Peyer's patch (tissue), 4 donors: ENCODE measurements at regions not wholly inside any gene's neighbourhood (a gene's known extent, or its start where the extent isn't known, plus 50 kb on each side); places are given as distances from the start of the nearest gene placed in this dataset.

Source experiments
- DNase-seq, 3 donors: peaks; one replicate each; pipeline ENCODE4 v3.0.0-alpha.2; 2017 to 2019
- H3K27ac ChIP-seq, 4 donors: fragments of 200-600 bp; sonication (generic); one replicate each; pipeline ENCODE4 v1.5.1; 2016 to 2019
- H3K27me3 ChIP-seq, 2 donors: fragments of 200-600 bp; sonication (generic); one replicate each; pipeline ENCODE4 v1.5.1; 2019
- H3K36me3 ChIP-seq, 3 donors: fragments of 200-600 bp; sonication (generic); one replicate each; pipeline ENCODE4 v1.5.1; 2016 to 2019
- H3K4me1 ChIP-seq, 4 donors: fragments of 200-600 bp; sonication (generic); one replicate each; pipeline ENCODE4 v1.5.1; 2016 to 2019
- H3K4me3 ChIP-seq, 4 donors: fragments of 200-600 bp; sonication (generic); 1 replicate in 3 of 4; 2 replicates in 1 of 4; pipeline ENCODE4 v1.5.1; 2016 to 2019; ENCODE audit warnings: mild to moderate bottlenecking in 1 of 4
- H3K9me3 ChIP-seq, 4 donors: fragments of 200-600 bp; sonication (generic); one replicate each; pipeline ENCODE4 v1.5.1; 2016 to 2019; ENCODE audit warnings: mild to moderate bottlenecking in 1 of 4
- CTCF ChIP-seq, 6 experiments: fragments of 450-650 bp in 4 of 6; fragments of 200-600 bp in 2 of 6; sonication (generic) in 1 of 6; IDR thresholded peaks; one replicate each; pipeline ENCODE4 v1.5.1; 2017 to 2019; ENCODE audit warnings: antibody characterized with exemption in 6 of 6, mild to moderate bottlenecking in 3 of 6, moderate library complexity in 1 of 6
- POLR2A ChIP-seq, 2 donors: fragments of 450-650 bp; IDR thresholded peaks; one replicate each; pipeline ENCODE4 v1.5.1; 2017; ENCODE audit warnings: antibody characterized with exemption in 2 of 2, mild to moderate bottlenecking in 2 of 2, moderate library complexity in 2 of 2

GRCh38 chrX:38856670-38857265, 55.5 kb downstream of the MID1IP1 start:
- TF ChIP-seq CTCF (IDR thresholded peaks at IDR 0.05) = no peak
- no peak for TF ChIP-seq POLR2A (IDR thresholded peaks at IDR 0.05)
- Histone ChIP-seq H3K27ac (no peak overlapping the region), H3K36me3 (no peaks in the 10 kb centered on the region), H3K27me3 (no peaks in the 10 kb centered on the region), H3K4me3 (no peak overlapping the region), H3K9me3 (no peaks in the 10 kb centered on the region), H3K4me1 (no peaks in the 10 kb centered on the region)
- no peak for DNase-seq

GRCh38 chrX:38857736-38858523, 56.7 kb downstream of the MID1IP1 start:
- Histone ChIP-seq H3K4me3 (no peak overlapping the region), H3K36me3 (no peaks in the 10 kb centered on the region), H3K9me3 (no peaks in the 10 kb centered on the region), H3K27me3 (no peaks in the 10 kb centered on the region), H3K4me1 (no peaks in the 10 kb centered on the region), H3K27ac (no peak overlapping the region)
- DNase-seq = no peak
- TF ChIP-seq POLR2A (IDR thresholded peaks at IDR 0.05) (no peak), CTCF (IDR thresholded peaks at IDR 0.05) (no peak)

- Histone ChIP-seq H3K27me3 (no peaks in the 10 kb centered on the region), H3K9me3 (no peaks in the 10 kb centered on the region), H3K36me3 (no peaks in the 10 kb centered on the region), H3K4me3 (no peak overlapping the region), H3K27ac (no peak overlapping the region), H3K4me1 (no peaks in the 10 kb centered on the region)
- no peak for DNase-seq
- TF ChIP-seq CTCF (IDR thresholded peaks at IDR 0.05) (no peak), POLR2A (IDR thresholded peaks at IDR 0.05) (no peak)
Observed at GRCh38 chrX:38859602-38860001, 58.3 kb downstream of the MID1IP1 start.

- no peak for DNase-seq
- Histone ChIP-seq H3K9me3 (no peaks in the 10 kb centered on the region), H3K36me3 (no peaks in the 10 kb centered on the region), H3K27ac (no peak overlapping the region), H3K4me3 (no peak overlapping the region), H3K27me3 (no peaks in the 10 kb centered on the region), H3K4me1 (no peaks in the 10 kb centered on the region)
- TF ChIP-seq CTCF (IDR thresholded peaks at IDR 0.05) = no peak
Observed at GRCh38 chrX:38860106-38861013, 59.1 kb downstream of the MID1IP1 start.

- TF ChIP-seq POLR2A (IDR thresholded peaks at IDR 0.05) = no peak
- no peak for TF ChIP-seq CTCF (IDR thresholded peaks at IDR 0.05)
Observed at GRCh38 chrX:38861489-38861888, 60.2 kb downstream of the MID1IP1 start.

More at GRCh38 chrX:38861489-38861888, 60.2 kb downstream of the MID1IP1 start:
- no peak for DNase-seq
- H3K36me3 ChIP-seq = no peaks in the 10 kb centered on the region
- no peaks in the 10 kb centered on the region for H3K27me3 ChIP-seq
- no peak overlapping the region for H3K4me3 ChIP-seq
- H3K4me1 ChIP-seq = no peaks in the 10 kb centered on the region
- no peaks in the 10 kb centered on the region for H3K9me3 ChIP-seq
- H3K27ac ChIP-seq = no peak overlapping the region
